ENCODE measurements at regions not wholly inside any gene's neighbourhood (a gene's known extent, or its start where the extent isn't known, plus 50 kb on each side); places are given as distances from the start of the nearest gene placed in this dataset.

DNA sequence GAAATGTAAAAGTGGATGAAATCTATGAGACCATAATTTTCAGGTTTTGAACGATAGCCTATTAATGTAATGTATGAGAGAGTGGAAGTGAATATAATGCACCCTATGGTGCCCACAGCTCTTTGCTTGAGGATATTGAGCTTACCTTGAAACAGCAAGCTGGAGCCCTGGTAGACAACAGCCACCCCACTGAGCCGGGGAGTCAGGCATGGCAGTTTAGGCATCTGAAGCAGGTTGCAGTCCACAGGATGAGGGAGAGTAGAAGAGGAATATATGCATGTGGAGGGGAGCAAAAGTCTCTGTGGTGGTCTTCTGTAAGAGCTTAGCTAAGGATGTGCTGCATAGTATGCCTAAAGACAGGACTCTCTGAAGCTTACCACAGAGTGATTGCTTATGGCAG is 817.3 kb downstream of the DNAJB9 start:
- TF ChIP-seq, protein P1, sequence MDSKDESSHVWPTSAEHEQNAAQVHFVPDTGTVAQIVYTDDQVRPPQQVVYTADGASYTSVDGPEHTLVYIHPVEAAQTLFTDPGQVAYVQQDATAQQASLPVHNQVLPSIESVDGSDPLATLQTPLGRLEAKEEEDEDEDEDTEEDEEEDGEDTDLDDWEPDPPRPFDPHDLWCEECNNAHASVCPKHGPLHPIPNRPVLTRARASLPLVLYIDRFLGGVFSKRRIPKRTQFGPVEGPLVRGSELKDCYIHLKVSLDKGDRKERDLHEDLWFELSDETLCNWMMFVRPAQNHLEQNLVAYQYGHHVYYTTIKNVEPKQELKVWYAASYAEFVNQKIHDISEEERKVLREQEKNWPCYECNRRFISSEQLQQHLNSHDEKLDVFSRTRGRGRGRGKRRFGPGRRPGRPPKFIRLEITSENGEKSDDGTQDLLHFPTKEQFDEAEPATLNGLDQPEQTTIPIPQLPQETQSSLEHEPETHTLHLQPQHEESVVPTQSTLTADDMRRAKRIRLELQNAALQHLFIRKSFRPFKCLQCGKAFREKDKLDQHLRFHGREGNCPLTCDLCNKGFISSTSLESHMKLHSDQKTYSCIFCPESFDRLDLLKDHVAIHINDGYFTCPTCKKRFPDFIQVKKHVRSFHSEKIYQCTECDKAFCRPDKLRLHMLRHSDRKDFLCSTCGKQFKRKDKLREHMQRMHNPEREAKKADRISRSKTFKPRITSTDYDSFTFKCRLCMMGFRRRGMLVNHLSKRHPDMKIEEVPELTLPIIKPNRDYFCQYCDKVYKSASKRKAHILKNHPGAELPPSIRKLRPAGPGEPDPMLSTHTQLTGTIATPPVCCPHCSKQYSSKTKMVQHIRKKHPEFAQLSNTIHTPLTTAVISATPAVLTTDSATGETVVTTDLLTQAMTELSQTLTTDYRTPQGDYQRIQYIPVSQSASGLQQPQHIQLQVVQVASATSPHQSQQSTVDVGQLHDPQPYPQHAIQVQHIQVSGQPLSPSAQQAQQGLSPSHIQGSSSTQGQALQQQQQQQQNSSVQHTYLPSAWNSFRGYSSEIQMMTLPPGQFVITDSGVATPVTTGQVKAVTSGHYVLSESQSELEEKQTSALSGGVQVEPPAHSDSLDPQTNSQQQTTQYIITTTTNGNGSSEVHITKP (tag by site-specific recombination; IDR thresholded peaks at IDR 0.05) = no peak
- TF ChIP-seq, protein P2, sequence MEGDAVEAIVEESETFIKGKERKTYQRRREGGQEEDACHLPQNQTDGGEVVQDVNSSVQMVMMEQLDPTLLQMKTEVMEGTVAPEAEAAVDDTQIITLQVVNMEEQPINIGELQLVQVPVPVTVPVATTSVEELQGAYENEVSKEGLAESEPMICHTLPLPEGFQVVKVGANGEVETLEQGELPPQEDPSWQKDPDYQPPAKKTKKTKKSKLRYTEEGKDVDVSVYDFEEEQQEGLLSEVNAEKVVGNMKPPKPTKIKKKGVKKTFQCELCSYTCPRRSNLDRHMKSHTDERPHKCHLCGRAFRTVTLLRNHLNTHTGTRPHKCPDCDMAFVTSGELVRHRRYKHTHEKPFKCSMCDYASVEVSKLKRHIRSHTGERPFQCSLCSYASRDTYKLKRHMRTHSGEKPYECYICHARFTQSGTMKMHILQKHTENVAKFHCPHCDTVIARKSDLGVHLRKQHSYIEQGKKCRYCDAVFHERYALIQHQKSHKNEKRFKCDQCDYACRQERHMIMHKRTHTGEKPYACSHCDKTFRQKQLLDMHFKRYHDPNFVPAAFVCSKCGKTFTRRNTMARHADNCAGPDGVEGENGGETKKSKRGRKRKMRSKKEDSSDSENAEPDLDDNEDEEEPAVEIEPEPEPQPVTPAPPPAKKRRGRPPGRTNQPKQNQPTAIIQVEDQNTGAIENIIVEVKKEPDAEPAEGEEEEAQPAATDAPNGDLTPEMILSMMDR (tag by site-specific recombination; IDR thresholded peaks at IDR 0.05) = no peak
